Keratinocyte (primary cell): ENCODE measurements at regions not wholly inside any gene's neighbourhood (a gene's known extent, or its start where the extent isn't known, plus 50 kb on each side); places are given as distances from the start of the nearest gene placed in this dataset.

ENCODE experiments used
- DNase-seq: peaks from one replicate; pipeline ENCODE4 v3.0.0-alpha.2; 2011; ENCODE audit warnings: low read depth, missing footprints, low spot score
- FAIRE-seq: peaks from 2 replicates; lab custom pipeline; 2011; peaks lifted over from hg19 to GRCh38; lab: Jason Lieb, UNC
- H2AFZ ChIP-seq: 2 replicates; pipeline ENCODE4 v1.6.0; 2012; ENCODE audit warnings: low read length, control low read depth, inconsistent platforms; ENCODE audit not compliant: control insufficient read depth
- H3K27ac ChIP-seq: 2 replicates; pipeline ENCODE4 v1.5.1; 2011; ENCODE audit warnings: low read length; ENCODE audit not compliant: control insufficient read depth, insufficient read depth
- H3K27me3 ChIP-seq: 3 replicates; pipeline ENCODE4 v1.6.0; 2011; ENCODE audit warnings: low read length; ENCODE audit not compliant: control insufficient read depth, insufficient read depth; ENCODE audit errors: extremely low read depth
- H3K36me3 ChIP-seq, 2 experiments: 2 replicates in 1 of 2; 3 replicates in 1 of 2; pipeline ENCODE4 v1.5.1; 2011; ENCODE audit warnings: low read length in 2 of 2, mild to moderate bottlenecking in 1 of 2; ENCODE audit not compliant: control insufficient read depth in 2 of 2, insufficient read depth in 2 of 2; ENCODE audit errors: extremely low read depth in 1 of 2
- H3K4me1 ChIP-seq: 3 replicates; pipeline ENCODE4 v1.5.1; 2011; ENCODE audit warnings: low read length; ENCODE audit not compliant: control insufficient read depth, insufficient read depth; ENCODE audit errors: extremely low read depth
- H3K4me2 ChIP-seq: 3 replicates; pipeline ENCODE4 v1.6.0; 2011; ENCODE audit warnings: low read depth, low read length; ENCODE audit not compliant: control insufficient read depth, insufficient read depth; ENCODE audit errors: extremely low read depth
- H3K4me3 ChIP-seq, 3 experiments: fragments of 200-600 bp in 1 of 3; sonication (generic) in 1 of 3; 2 replicates in 2 of 3; 3 replicates in 1 of 3; pipeline ENCODE4 v1.5.1; 2011 to 2016; ENCODE audit warnings: low read length in 3 of 3, mild to moderate bottlenecking in 3 of 3, control low read depth in 2 of 3, inconsistent platforms in 1 of 3, low read depth in 1 of 3, mixed read lengths in 1 of 3, mixed run types in 1 of 3, moderate library complexity in 1 of 3; ENCODE audit not compliant: control insufficient read depth in 2 of 3, insufficient read depth in 2 of 3; ENCODE audit errors: extremely low read depth in 1 of 3
- H3K79me2 ChIP-seq: 2 replicates; pipeline ENCODE4 v1.6.0; 2012; ENCODE audit warnings: low read length; ENCODE audit not compliant: control insufficient read depth, insufficient read depth
- H3K9ac ChIP-seq: 3 replicates; pipeline ENCODE4 v1.6.0; 2011; ENCODE audit warnings: low read length; ENCODE audit not compliant: control insufficient read depth, insufficient read depth; ENCODE audit errors: extremely low read depth
- H3K9me1 ChIP-seq: 3 replicates; pipeline ENCODE4 v1.6.0; 2011; ENCODE audit warnings: low read length; ENCODE audit not compliant: control insufficient read depth, insufficient read depth; ENCODE audit errors: extremely low read depth
- H3K9me3 ChIP-seq: 2 replicates; pipeline ENCODE4 v1.5.1; 2012; ENCODE audit warnings: low read depth, low read length; ENCODE audit not compliant: control insufficient read depth
- H4K20me1 ChIP-seq: 3 replicates; pipeline ENCODE4 v1.6.0; 2011; ENCODE audit warnings: low read length; ENCODE audit not compliant: control insufficient read depth, insufficient read depth; ENCODE audit errors: extremely low read depth
- CTCF ChIP-seq, 3 experiments: IDR thresholded peaks in 1 of 3; conservative IDR thresholded peaks in 1 of 3; optimal IDR thresholded peaks in 1 of 3; 2 replicates in 2 of 3; 3 replicates in 1 of 3; pipeline versions ENCODE3 to v1.5.1; 2011; ENCODE audit warnings: low read length in 3 of 3, mild to moderate bottlenecking in 3 of 3, moderate library complexity in 2 of 3, control low read depth in 1 of 3, inconsistent platforms in 1 of 3; ENCODE audit not compliant: insufficient read depth in 2 of 3; ENCODE audit errors: extremely low read depth in 1 of 3
- EZH2 ChIP-seq: IDR thresholded peaks from one replicate; pipeline ENCODE4 v1.6.1; 2012; ENCODE audit warnings: inconsistent platforms, mild to moderate bottlenecking, low read length, moderate library complexity
- dilution Hi-C: fragments of 300-500 bp; cut with MboI; formaldehyde crosslinking; loops from one replicate; pipeline ENCODE4 v1.7.0; 2020; ENCODE audit warnings: low sequenced_read_pairs; ENCODE audit not compliant: extremely low pct_ligation_motif_present

- Histone ChIP-seq H3K9me1 (no peaks in the 10 kb centered on the region), H3K9ac (no peak overlapping the region)
- dilution Hi-C loops: no loop called here
These were observed 76.5 kb upstream of the SNX19 start for GRCh38 chr11:130992788-130993187.

GRCh38 chr11:130994043-130994442, 77.8 kb upstream of the SNX19 start:
- H3K36me3 ChIP-seq: no peaks in the 10 kb centered on the region
- FAIRE-seq (no peak), DNase-seq (no peak)
- no peak for TF ChIP-seq CTCF (optimal IDR thresholded peaks at IDR 0.05 in 1 of 3, IDR thresholded peaks at IDR 0.05 in 1 of 3, conservative IDR thresholded peaks at IDR 0.05 in 1 of 3; ENCODE audit: extremely low read depth in 1 of 3, insufficient read depth in 2 of 3, low read length in 3 of 3)
- TF ChIP-seq EZH2: no peak
- no peaks in the 10 kb centered on the region for H3K9me3 ChIP-seq
- no peak overlapping the region for H3K27ac ChIP-seq
- no peaks in the 10 kb centered on the region for H3K27me3 ChIP-seq
- no peak overlapping the region for H3K4me3 ChIP-seq
- H2AFZ ChIP-seq: no peak overlapping the region
- dilution Hi-C loops: no loop called here
- H3K4me1 ChIP-seq: peaks cover 2% of the 10 kb centered on the region
- no peak overlapping the region for H3K9ac ChIP-seq
- H3K4me2 ChIP-seq: no peak overlapping the region
- no peaks in the 10 kb centered on the region for H4K20me1 ChIP-seq
- H3K79me2 ChIP-seq: no peaks in the 10 kb centered on the region
- H3K9me1 ChIP-seq: no peaks in the 10 kb centered on the region

More at GRCh38 chr11:130992788-130993187, 76.5 kb upstream of the SNX19 start:
- Histone ChIP-seq H4K20me1 (no peaks in the 10 kb centered on the region), H3K4me2 (no peak overlapping the region), H2AFZ (no peak overlapping the region), H3K4me3 (no peak overlapping the region), H3K27me3 (no peaks in the 10 kb centered on the region), H3K79me2 (no peaks in the 10 kb centered on the region), H3K9me3 (no peaks in the 10 kb centered on the region), H3K4me1 (no peaks in the 10 kb centered on the region), H3K36me3 (no peaks in the 10 kb centered on the region), H3K27ac (no peak overlapping the region)
- TF ChIP-seq CTCF (optimal IDR thresholded peaks at IDR 0.05 in 1 of 3, IDR thresholded peaks at IDR 0.05 in 1 of 3, conservative IDR thresholded peaks at IDR 0.05 in 1 of 3; ENCODE audit: extremely low read depth in 1 of 3, insufficient read depth in 2 of 3, low read length in 3 of 3) (no peak), EZH2 (no peak)
- no peak for DNase-seq
- FAIRE-seq: no peak
